ENCODE measurements at regions not wholly inside any gene's neighbourhood (a gene's known extent, or its start where the extent isn't known, plus 50 kb on each side); places are given as distances from the start of the nearest gene placed in this dataset.

DNA sequence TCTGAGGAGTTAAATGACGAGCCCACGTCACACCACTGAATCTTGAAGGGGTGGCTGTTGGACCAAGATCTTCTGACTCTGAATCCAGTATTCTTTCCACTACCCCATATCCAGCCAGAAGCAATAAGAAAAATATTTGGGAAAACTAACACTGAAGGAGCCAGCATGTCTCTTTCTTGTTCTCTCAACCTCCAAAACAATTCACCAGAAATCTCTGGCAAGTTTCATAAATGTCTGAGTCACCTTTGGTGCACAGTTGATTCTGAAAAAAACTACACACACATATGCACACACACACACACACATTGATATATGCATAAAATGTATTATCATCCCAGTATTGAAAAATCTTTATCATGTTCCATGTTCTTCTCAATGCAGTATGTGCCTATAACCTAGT is 104.3 kb upstream of the BLID start:
- Histone ChIP-seq H3K9me3 (no peaks in the 10 kb centered on the region), H3K4me1 (ENCODE audit: control insufficient read depth in 1 of 2, insufficient read depth in 1 of 2, low read depth in 1 of 2, low read length in 1 of 2) (no peaks in the 10 kb centered on the region), H3K27ac (no peak overlapping the region), H3K36me3 (no peaks in the 10 kb centered on the region), H3K27me3 (no peaks in the 10 kb centered on the region), H3K4me3 (ENCODE audit: low read depth in 1 of 2, low read length in 1 of 2) (no peak overlapping the region)
- TF ChIP-seq, protein P1, sequence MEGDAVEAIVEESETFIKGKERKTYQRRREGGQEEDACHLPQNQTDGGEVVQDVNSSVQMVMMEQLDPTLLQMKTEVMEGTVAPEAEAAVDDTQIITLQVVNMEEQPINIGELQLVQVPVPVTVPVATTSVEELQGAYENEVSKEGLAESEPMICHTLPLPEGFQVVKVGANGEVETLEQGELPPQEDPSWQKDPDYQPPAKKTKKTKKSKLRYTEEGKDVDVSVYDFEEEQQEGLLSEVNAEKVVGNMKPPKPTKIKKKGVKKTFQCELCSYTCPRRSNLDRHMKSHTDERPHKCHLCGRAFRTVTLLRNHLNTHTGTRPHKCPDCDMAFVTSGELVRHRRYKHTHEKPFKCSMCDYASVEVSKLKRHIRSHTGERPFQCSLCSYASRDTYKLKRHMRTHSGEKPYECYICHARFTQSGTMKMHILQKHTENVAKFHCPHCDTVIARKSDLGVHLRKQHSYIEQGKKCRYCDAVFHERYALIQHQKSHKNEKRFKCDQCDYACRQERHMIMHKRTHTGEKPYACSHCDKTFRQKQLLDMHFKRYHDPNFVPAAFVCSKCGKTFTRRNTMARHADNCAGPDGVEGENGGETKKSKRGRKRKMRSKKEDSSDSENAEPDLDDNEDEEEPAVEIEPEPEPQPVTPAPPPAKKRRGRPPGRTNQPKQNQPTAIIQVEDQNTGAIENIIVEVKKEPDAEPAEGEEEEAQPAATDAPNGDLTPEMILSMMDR (IDR thresholded peaks at IDR 0.05), result no peak

DNA sequence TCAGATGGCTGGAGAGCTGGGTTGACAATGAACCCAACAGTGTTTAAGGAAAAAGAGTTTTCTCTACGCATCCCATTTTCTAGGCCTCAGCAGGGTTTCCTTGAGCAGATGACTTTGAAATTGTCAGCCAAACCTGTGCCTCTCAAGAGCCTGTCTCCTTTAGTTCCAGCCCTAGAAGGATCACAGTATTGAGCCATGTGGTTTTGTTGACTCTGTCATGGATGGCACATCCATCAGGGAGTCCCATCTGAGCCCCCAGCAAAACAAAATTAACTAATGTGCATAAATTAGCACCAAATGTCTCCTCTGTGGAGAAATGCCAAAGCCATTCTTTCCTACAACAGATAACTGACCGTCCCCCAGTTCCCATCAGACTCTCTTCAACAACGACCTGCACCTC is 103.8 kb upstream of the BLID start:
- no peaks in the 10 kb centered on the region for H3K36me3 ChIP-seq
- H3K27ac ChIP-seq, result no peak overlapping the region
- no peaks in the 10 kb centered on the region for H3K27me3 ChIP-seq
- H3K9me3 ChIP-seq, result no peaks in the 10 kb centered on the region
- TF ChIP-seq, protein P1 (IDR thresholded peaks at IDR 0.05), result no peak
- no peaks in the 10 kb centered on the region for H3K4me1 ChIP-seq (ENCODE audit: control insufficient read depth in 1 of 2, insufficient read depth in 1 of 2, low read depth in 1 of 2, low read length in 1 of 2)
- no peak overlapping the region for H3K4me3 ChIP-seq (ENCODE audit: low read depth in 1 of 2, low read length in 1 of 2)

GRCh38 chr11:122215244-122215992 is 99.4 kb upstream of the BLID start:
- no peaks in the 10 kb centered on the region for H3K36me3 ChIP-seq
- no peaks in the 10 kb centered on the region for H3K9me3 ChIP-seq
- no peaks in the 10 kb centered on the region for H3K27me3 ChIP-seq
- H3K4me3 ChIP-seq (ENCODE audit: low read depth in 1 of 2, low read length in 1 of 2), result no peak overlapping the region
- H3K27ac ChIP-seq, result no peak overlapping the region
- TF ChIP-seq, protein P1 (IDR thresholded peaks at IDR 0.05), result peak; percentile 53
- H3K4me1 ChIP-seq (ENCODE audit: control insufficient read depth in 1 of 2, insufficient read depth in 1 of 2, low read depth in 1 of 2, low read length in 1 of 2), result no peaks in the 10 kb centered on the region

- H3K36me3 ChIP-seq, result no peaks in the 10 kb centered on the region
- TF ChIP-seq, protein P1 (IDR thresholded peaks at IDR 0.05), result no peak
Measured at GRCh38 chr11:122214567-122214966, 98.6 kb upstream of the BLID start.

GRCh38 chr11:122214080-122214479 is 98.1 kb upstream of the BLID start:
- Histone ChIP-seq H3K4me1 (ENCODE audit: control insufficient read depth in 1 of 2, insufficient read depth in 1 of 2, low read depth in 1 of 2, low read length in 1 of 2) (peaks cover 0 to 4% of the 10 kb centered on the region in 2 experiments), H3K9me3 (no peaks in the 10 kb centered on the region), H3K36me3 (no peaks in the 10 kb centered on the region), H3K27me3 (no peaks in the 10 kb centered on the region), H3K27ac (no peak overlapping the region), H3K4me3 (ENCODE audit: low read depth in 1 of 2, low read length in 1 of 2) (no peak overlapping the region)
- TF ChIP-seq, protein P1 (IDR thresholded peaks at IDR 0.05), result no peak

More at GRCh38 chr11:122214567-122214966, 98.6 kb upstream of the BLID start:
- H3K4me1 ChIP-seq (ENCODE audit: control insufficient read depth in 1 of 2, insufficient read depth in 1 of 2, low read depth in 1 of 2, low read length in 1 of 2), result peaks cover 0 to 4% of the 10 kb centered on the region in 2 experiments
- H3K27ac ChIP-seq, result no peak overlapping the region
- no peaks in the 10 kb centered on the region for H3K27me3 ChIP-seq
- no peak overlapping the region for H3K4me3 ChIP-seq (ENCODE audit: low read depth in 1 of 2, low read length in 1 of 2)
- H3K9me3 ChIP-seq, result no peaks in the 10 kb centered on the region

All from neutrophil (primary cell).